Aorta (tissue), 5 donors: ENCODE measurements at regions not wholly inside any gene's neighbourhood (a gene's known extent, or its start where the extent isn't known, plus 50 kb on each side); places are given as distances from the start of the nearest gene placed in this dataset.

Experiments
- ATAC-seq: fragments of 200-7000 bp; cut with Tn5 transposase; one replicate; pipeline ENCODE4 v1.9.1; 2022; ENCODE audit warnings: moderate library complexity; ENCODE audit not compliant: low FRiP score
- DNase-seq, 2 donors: peaks; one replicate each; pipeline ENCODE4 v3.0.0-alpha.2; 2020
- H3K27ac ChIP-seq, 2 donors: one replicate each; pipeline ENCODE4 v1.5.1; 2013; ENCODE audit warnings: low read length in 2 of 2, mild to moderate bottlenecking in 2 of 2, moderate library complexity in 2 of 2, control low read depth in 1 of 2, inconsistent platforms in 1 of 2, low read depth in 1 of 2
- H3K27me3 ChIP-seq, 2 donors: one replicate each; pipeline ENCODE4 v1.6.1; 2013; ENCODE audit warnings: control low read depth in 1 of 2, low read length in 1 of 2, mild to moderate bottlenecking in 1 of 2, moderate library complexity in 1 of 2; ENCODE audit not compliant: insufficient read depth in 2 of 2, control insufficient read depth in 1 of 2
- H3K36me3 ChIP-seq, 2 donors: one replicate each; pipeline ENCODE4 v1.6.1; 2013; ENCODE audit warnings: control low read depth in 1 of 2, low read length in 1 of 2, mild to moderate bottlenecking in 1 of 2; ENCODE audit not compliant: insufficient read depth in 2 of 2, control insufficient read depth in 1 of 2
- H3K4me1 ChIP-seq, 2 donors: one replicate each; pipeline ENCODE4 v1.6.1; 2013; ENCODE audit warnings: low read length in 2 of 2, control low read depth in 1 of 2, mild to moderate bottlenecking in 1 of 2, moderate library complexity in 1 of 2; ENCODE audit not compliant: insufficient read depth in 2 of 2, control insufficient read depth in 1 of 2
- H3K4me3 ChIP-seq, 2 donors: one replicate each; pipeline ENCODE4 v1.5.1; 2013; ENCODE audit warnings: low read length in 2 of 2, control low read depth in 1 of 2, mild to moderate bottlenecking in 1 of 2
- H3K9me3 ChIP-seq: one replicate; pipeline ENCODE4 v1.6.1; 2013; ENCODE audit warnings: mild to moderate bottlenecking, low read length; ENCODE audit not compliant: control insufficient read depth
- WGBS, 2 donors: extraction: QIAGEN DNeasy Blood & Tissue Kit; methylation state at CpG; one replicate each; pipeline ENCODE4 v1.1.7; 2013; 5-methylcytosine and 5-hydroxymethylcytosine counted together
- intact Hi-C, 2 donors: fragments of 100-400 bp; cut with DNase I; formaldehyde crosslinking; loops; one replicate each; pipeline versions ENCODE4 v1.14.2 to v1.15.0; 2022
- donor health status: healthy with polysubstance abuse.
- donor health status: Bipolar disorder and iron deficiency.
- donor health status: DM: no; HTN: no; CAD: no.
- donor health status: DM: no; HTN: no; CAD: no.
- donor health status: DM: yes; HTN: yes; CAD: no.

DNA sequence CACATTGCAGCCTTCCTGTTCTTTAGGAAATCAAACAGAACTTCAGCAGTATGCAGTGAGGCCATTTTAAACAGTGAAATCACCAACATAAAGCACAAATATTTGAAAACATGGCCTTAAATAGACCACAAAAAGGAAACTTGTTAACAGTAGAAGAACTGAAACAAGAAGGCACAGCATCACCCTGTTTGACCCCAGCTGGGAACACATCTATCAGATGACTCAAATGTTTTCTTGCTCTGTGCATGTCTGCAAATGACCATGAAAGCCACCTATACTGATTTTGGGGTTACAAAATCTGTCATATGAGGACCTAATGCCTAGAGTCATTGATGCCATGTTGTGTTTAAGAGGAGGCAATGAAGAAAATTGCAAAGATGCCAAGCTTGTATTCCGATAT is 123.8 kb upstream of the ADGRF1 start:
- 95 to 97% methylated on average over 1 of the region's 1 CpG for WGBS, 2 donors
- DNase-seq: peak in 1 of 2 donors; percentile 52
- no peak overlapping the region for H3K27ac ChIP-seq
- ATAC-seq: no peak
- no peak overlapping the region for H3K4me3 ChIP-seq
- no peaks in the 10 kb centered on the region for H3K36me3 ChIP-seq
- no peaks in the 10 kb centered on the region for H3K4me1 ChIP-seq
- intact Hi-C loops: no loop called here
- no peaks in the 10 kb centered on the region for H3K27me3 ChIP-seq
- no peaks in the 10 kb centered on the region for H3K9me3 ChIP-seq

DNA sequence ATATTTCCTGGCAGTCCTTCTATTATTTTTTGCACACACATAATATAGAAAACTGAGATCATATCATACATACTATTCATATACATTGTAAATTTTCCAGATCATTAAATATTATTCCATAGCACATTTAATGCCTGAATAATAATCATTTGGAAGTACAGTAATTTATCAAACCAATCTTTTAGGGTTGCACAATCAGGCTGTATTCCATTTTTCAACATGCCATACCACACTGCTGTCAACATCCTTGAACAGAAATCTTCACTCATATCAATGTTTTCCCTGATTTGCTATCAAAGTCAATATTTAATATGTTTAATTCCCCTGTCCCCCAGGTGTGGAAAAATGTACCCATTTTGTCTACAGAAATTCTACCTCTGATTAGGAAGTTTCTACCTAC is 122.7 kb upstream of the ADGRF1 start:
- Histone ChIP-seq H3K36me3 (no peaks in the 10 kb centered on the region), H3K4me1 (no peaks in the 10 kb centered on the region), H3K27ac (no peak overlapping the region), H3K9me3 (no peaks in the 10 kb centered on the region), H3K4me3 (no peak overlapping the region), H3K27me3 (no peaks in the 10 kb centered on the region)
- DNase-seq (no peak), ATAC-seq (no peak)
- intact Hi-C loops: no loop called here

DNA sequence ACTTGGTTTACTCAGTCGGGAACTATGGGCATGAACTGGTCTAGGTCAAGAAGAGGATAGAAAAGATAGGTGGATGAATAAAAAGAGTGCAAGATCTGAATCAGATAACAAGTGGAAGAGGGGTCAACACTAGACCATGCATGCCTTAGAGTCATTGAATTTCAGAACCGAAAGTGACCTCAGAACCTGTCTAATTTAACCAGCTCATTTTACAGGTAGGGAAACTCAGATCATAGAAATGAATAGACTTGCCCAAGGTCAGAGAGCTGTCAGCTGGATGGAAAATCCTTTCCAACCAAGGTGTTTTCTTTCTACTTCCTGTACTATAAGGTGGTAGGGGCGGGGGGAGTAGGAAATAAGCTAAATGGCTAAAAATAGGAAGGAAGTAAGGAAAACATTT is 121.4 kb upstream of the ADGRF1 start:
- ATAC-seq (no peak), DNase-seq (no peak)
- H3K36me3 ChIP-seq: no peaks in the 10 kb centered on the region
- 74 to 78% methylated on average over 3 of the region's 3 CpGs for WGBS, 2 donors
- no peaks in the 10 kb centered on the region for H3K9me3 ChIP-seq
- H3K27me3 ChIP-seq: no peaks in the 10 kb centered on the region
- intact Hi-C loops: no loop called here
- no peaks in the 10 kb centered on the region for H3K4me1 ChIP-seq
- no peak overlapping the region for H3K4me3 ChIP-seq
- H3K27ac ChIP-seq: no peak overlapping the region

DNA sequence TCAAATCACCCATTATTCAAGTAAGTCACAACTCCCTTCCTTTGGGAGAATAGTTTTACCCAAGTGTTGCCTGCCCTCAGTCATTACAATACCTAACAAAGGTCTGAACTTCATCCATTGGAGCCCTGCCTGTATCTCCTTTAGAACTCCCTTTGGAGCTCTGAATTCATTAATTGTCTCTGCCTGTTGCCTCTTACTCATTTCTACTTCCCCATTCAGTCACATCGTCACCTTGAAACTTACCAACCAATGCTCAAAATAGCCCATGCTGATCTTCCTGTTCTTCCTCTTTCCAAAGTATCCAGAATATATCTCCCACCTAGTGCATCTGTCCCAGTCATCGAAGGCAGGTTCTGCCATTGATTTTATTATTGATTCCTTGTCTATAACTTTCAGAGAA is 120.7 kb upstream of the ADGRF1 start:
- ATAC-seq (no peak), DNase-seq (no peak)
- WGBS, 2 donors: 89 to 93% methylated on average over 2 of the region's 2 CpGs
- no peaks in the 10 kb centered on the region for H3K36me3 ChIP-seq
- H3K4me1 ChIP-seq: no peaks in the 10 kb centered on the region
- no peak overlapping the region for H3K27ac ChIP-seq
- intact Hi-C loops: no loop called here
- H3K4me3 ChIP-seq: no peak overlapping the region
- H3K9me3 ChIP-seq: no peaks in the 10 kb centered on the region
- no peaks in the 10 kb centered on the region for H3K27me3 ChIP-seq

DNA sequence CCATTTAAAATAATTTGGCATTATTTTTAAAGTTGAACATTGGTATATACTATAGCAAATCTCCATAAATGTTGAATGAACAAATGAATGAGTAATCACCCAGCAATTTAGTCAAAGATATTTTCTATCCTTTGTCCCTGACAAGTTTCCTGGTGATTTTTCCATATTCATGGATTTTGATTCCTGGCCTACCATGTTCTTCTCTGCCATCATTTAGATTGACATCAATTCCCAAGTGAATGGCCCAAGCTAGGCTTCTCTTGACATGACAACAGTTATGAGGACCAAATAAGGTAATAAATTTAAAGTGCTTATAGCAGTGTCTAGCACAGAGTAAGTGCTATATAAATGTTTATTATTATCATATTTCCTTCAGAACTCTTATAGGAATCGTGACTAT is 120.1 kb upstream of the ADGRF1 start:
- Histone ChIP-seq H3K36me3 (no peaks in the 10 kb centered on the region), H3K27me3 (no peaks in the 10 kb centered on the region), H3K9me3 (no peaks in the 10 kb centered on the region), H3K4me1 (no peaks in the 10 kb centered on the region), H3K4me3 (no peak overlapping the region), H3K27ac (no peak overlapping the region)
- intact Hi-C loops: no loop called here
- no peak for DNase-seq
- no peak for ATAC-seq
- WGBS, 2 donors: 72 to 84% methylated on average over 1 of the region's 1 CpG

DNA sequence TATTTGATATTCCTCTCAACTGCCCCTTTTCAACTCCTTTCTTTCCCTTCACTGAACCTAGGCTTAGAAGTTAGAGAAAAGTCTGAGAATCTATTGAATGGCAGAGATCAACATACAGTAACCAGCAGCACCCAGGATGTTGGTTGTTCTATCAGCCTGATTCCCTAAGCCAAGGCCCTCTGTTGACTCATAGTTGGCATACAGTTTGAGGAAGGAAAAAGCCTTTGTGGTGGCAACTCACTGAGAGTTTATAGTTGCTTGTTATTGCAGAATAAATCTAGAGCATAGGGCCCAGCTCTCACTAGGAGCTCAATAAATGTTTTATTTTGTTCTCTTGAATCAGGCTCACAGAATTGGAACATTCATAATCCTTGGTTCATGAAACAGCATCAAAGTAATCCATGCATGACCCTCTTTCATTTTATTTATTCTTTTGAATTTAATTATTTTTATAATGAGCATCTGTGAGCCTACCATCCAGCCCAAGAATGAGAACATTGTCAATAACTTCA is 119.1 kb upstream of the ADGRF1 start:
- no peak overlapping the region for H3K4me3 ChIP-seq
- no peaks in the 10 kb centered on the region for H3K27me3 ChIP-seq
- H3K9me3 ChIP-seq: no peaks in the 10 kb centered on the region
- no peaks in the 10 kb centered on the region for H3K4me1 ChIP-seq
- intact Hi-C loops: no loop called here
- no peaks in the 10 kb centered on the region for H3K36me3 ChIP-seq
- no peak for ATAC-seq
- no peak for DNase-seq
- no peak overlapping the region for H3K27ac ChIP-seq

DNA sequence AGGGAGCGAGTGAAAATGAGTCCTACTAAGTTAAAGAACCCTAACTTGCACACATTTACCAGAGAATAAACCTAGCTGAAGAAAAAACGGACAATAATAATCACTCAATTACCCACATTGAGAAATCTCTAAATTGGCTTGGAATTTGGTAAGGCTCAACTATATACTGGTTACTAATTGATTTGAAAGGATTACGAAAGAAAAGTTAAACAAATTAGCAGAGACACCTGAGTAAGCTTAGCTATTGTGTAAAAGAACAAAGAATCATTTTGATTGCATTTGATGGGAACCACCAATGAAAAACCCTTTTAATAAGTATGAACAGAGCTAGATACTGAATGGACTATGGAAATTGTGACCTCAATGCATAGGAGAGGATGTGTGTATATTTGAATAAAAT is 118.6 kb upstream of the ADGRF1 start:
- no peaks in the 10 kb centered on the region for H3K9me3 ChIP-seq
- no peaks in the 10 kb centered on the region for H3K27me3 ChIP-seq
- 94 to 95% methylated on average over 3 of the region's 3 CpGs for WGBS, 2 donors
- H3K27ac ChIP-seq: no peak overlapping the region
- H3K4me3 ChIP-seq: no peak overlapping the region
- intact Hi-C loops: no loop called here
- H3K4me1 ChIP-seq: no peaks in the 10 kb centered on the region
- no peaks in the 10 kb centered on the region for H3K36me3 ChIP-seq
- no peak for ATAC-seq
- no peak for DNase-seq

DNA sequence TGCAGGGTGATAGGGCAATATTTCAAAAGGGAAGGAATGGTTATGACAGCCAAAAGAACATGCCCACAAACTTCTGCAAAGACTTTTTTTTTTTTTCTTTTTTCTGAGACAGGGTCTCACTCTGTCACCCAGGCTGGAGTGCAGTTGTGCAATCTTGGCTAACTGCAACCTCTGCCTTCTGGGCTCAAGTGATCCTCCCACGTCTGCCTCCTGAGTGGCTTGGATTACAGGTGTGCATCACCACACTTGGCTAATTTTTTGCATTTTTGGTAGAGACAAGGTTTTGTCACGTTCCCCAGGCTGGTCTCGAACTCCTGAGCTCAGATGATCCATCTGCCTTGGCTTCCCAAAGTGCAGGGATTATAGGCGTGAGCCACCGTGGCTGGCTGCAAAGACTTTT is 117.6 kb upstream of the ADGRF1 start:
- ATAC-seq (no peak), DNase-seq (no peak)
- intact Hi-C loops: no loop called here
- Histone ChIP-seq H3K27ac (no peak overlapping the region), H3K27me3 (no peaks in the 10 kb centered on the region), H3K36me3 (no peaks in the 10 kb centered on the region), H3K4me3 (no peak overlapping the region), H3K9me3 (no peaks in the 10 kb centered on the region), H3K4me1 (no peaks in the 10 kb centered on the region)
- 80 to 83% methylated on average over 5 of the region's 5 CpGs for WGBS, 2 donors

DNA sequence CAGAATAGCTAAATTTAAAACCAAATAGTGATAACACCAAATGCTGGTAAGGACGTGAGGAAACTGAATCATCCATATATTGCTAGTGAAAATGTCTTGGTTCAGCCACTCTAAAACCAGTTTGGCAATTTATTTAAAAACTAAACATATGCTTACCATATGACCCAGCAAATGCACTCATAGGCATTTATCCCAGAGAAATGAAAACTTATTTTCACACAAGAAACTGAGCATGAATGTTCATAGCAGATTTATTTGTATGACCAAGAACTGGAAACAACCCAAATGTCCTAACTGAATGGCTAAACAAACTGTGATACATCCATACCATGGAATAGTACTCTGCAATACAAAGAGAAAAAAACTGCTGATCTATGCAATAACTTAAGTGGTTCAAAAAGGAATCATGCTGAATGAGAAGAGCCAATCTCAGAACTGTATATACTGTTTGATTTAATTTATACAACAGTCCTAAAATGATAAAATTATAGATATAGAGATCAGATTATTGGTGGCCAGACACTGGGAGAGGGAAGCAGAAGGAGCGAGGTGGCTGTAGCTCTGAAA is 115.6 kb upstream of the ADGRF1 start:
- intact Hi-C loops: no loop called here
- WGBS, 2 donors: 47 to 48% methylated on average over 2 of the region's 2 CpGs
- DNase-seq: no peak

More for the DNA sequence above, 115.6 kb upstream of the ADGRF1 start:
- no peak for ATAC-seq
- no peaks in the 10 kb centered on the region for H3K27me3 ChIP-seq
- H3K4me1 ChIP-seq: no peaks in the 10 kb centered on the region
- no peaks in the 10 kb centered on the region for H3K36me3 ChIP-seq
- no peak overlapping the region for H3K27ac ChIP-seq
- no peaks in the 10 kb centered on the region for H3K9me3 ChIP-seq
- H3K4me3 ChIP-seq: no peak overlapping the region
